ENCODE measurements at regions not wholly inside any gene's neighbourhood (a gene's known extent, or its start where the extent isn't known, plus 50 kb on each side); places are given as distances from the start of the nearest gene placed in this dataset.

GRCh38 chr13:73262862-73263627 is 204.2 kb downstream of the KLF5 start:
- TF ChIP-seq CTCF (IDR thresholded peaks at IDR 0.05; ENCODE audit: insufficient read depth, low read depth, low read length), result no peak
- TF ChIP-seq EZH2 (IDR thresholded peaks at IDR 0.05; ENCODE audit: insufficient read depth, low read length), result no peak
